NB4 (cell line): ENCODE measurements at regions not wholly inside any gene's neighbourhood (a gene's known extent, or its start where the extent isn't known, plus 50 kb on each side); places are given as distances from the start of the nearest gene placed in this dataset.

Experiments used
- DNase-seq: peaks from one replicate; pipeline ENCODE4 v3.0.0; 2010; ENCODE audit warnings: low read depth
- H3K4me3 ChIP-seq: one replicate; pipeline ENCODE4 v1.5.1; 2011; ENCODE audit warnings: mild to moderate bottlenecking, low read depth, low read length, moderate library complexity
- CTCF ChIP-seq: IDR thresholded peaks from one replicate; pipeline ENCODE4 v1.5.1; 2012; ENCODE audit warnings: low read depth, low read length
- MAX ChIP-seq: IDR thresholded peaks from 2 replicates; pipeline ENCODE4 v1.6.1; 2011; ENCODE audit warnings: low read depth, low read length
- MYC ChIP-seq: IDR thresholded peaks from 2 replicates; pipeline ENCODE4 v1.6.1; 2011; ENCODE audit warnings: low read depth, low read length
- POLR2A ChIP-seq: IDR thresholded peaks from 2 replicates; pipeline ENCODE4 v1.6.1; 2011; ENCODE audit warnings: mild to moderate bottlenecking; ENCODE audit not compliant: insufficient read length; ENCODE audit errors: extremely low read depth

DNA sequence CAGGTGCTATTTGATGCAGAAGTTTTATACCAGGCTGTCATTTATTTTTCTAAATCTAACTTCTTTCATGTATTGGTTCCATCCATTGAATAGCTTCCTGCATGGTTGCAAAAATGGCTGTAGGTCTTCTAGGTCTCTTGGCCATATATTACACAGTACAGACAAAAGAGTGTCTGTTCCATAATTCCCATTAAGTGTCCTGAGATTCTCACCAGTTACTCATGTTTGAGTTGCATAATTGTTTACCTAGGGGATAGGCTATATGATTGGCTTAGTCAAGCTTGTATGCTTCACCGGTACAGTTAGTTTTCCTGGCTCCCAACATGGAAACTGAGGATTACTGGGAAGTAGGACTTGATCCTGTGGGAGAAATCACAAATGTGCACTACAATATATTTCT, 399.4 kb upstream of the NUDT12 start:
- H3K4me3 ChIP-seq: no peak overlapping the region
- TF ChIP-seq CTCF (no peak), POLR2A (no peak), MAX (no peak), MYC (no peak)
- no peak for DNase-seq

GRCh38 chr5:103953601-103954382, 391.2 kb upstream of the NUDT12 start:
- no peak overlapping the region for H3K4me3 ChIP-seq
- no peak for TF ChIP-seq MAX
- DNase-seq: no peak

GRCh38 chr5:103951776-103952175, 389.2 kb upstream of the NUDT12 start:
- no peak overlapping the region for H3K4me3 ChIP-seq
- DNase-seq: no peak
- no peak for TF ChIP-seq POLR2A

DNA sequence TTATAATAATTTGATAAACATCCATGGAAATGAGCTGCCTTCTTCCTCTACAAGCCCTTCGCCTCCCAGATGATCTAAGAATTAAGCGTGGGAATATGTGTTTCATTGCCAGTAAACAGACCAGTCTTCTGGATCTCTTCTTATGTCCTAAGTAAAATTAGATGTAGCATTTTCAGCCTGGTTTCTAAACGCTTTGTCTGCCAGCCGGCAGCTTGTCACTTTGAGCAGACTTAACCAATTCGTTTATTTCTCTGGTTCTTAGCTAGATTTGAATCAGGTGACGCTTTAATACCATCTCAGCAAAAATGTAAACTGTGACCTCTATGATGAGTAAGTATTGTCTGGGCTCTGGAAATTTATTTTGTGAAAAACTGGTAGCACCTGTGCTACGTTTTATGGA, 380.6 kb upstream of the NUDT12 start:
- no peak for DNase-seq
- TF ChIP-seq CTCF: no peak
- TF ChIP-seq MYC: no peak
- no peak for TF ChIP-seq MAX
- no peak for TF ChIP-seq POLR2A
- no peak overlapping the region for H3K4me3 ChIP-seq

GRCh38 chr5:103942587-103943186, 380.1 kb upstream of the NUDT12 start:
- H3K4me3 ChIP-seq: no peak overlapping the region
- DNase-seq: no peak
- TF ChIP-seq CTCF (no peak), MYC (no peak), POLR2A (no peak), MAX (no peak)

GRCh38 chr5:103941596-103941995, 379.0 kb upstream of the NUDT12 start:
- TF ChIP-seq MAX: no peak
- DNase-seq: no peak
- H3K4me3 ChIP-seq: no peak overlapping the region

DNA sequence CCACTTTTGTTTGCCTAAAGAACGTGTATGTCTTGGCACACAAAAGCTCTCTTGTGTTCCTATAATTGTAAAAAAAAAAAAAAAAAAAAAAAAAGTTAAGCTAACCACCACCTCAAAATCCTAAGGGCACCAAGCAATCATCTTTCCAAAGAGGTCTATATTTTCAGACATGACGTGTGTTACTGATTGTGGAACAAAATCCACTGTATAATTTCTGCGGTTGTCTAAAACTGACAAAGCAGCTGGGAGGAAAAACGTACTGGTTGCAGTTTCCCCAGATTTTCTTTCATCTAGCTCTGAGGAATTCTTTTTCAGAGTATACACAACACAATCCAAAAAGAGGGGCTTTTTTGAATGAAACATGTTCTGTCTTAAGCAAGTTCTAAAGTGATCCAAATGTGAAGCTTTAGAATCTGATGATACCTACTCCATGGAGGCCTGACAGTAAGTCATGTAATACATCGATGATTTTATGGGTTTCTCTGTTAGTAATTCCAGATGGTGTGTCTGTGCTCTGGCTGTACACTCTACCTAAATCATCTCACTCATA, 375.6 kb upstream of the NUDT12 start:
- no peak for TF ChIP-seq POLR2A
- no peak for TF ChIP-seq CTCF
- TF ChIP-seq MAX: no peak
- no peak for TF ChIP-seq MYC
- H3K4me3 ChIP-seq: no peak overlapping the region
- no peak for DNase-seq
